Fibroblast of lung (primary cell): ENCODE measurements at regions not wholly inside any gene's neighbourhood (a gene's known extent, or its start where the extent isn't known, plus 50 kb on each side); places are given as distances from the start of the nearest gene placed in this dataset.
A peak's percentile ranks its signal among the peaks of the same experiment; 100 is the strongest.

ENCODE experiments used
- DNase-seq, 2 donors: peaks; one replicate each; pipeline versions ENCODE4 v3.0.0 to v3.0.0-alpha.2; 2010; ENCODE audit warnings: low read depth in 2 of 2
- H2AFZ ChIP-seq: 2 replicates; pipeline ENCODE4 v1.5.1; 2012; ENCODE audit warnings: low read length, control low read depth, inconsistent platforms
- H3K27ac ChIP-seq: 2 replicates; pipeline ENCODE4 v1.5.1; 2011; ENCODE audit warnings: low read length, control low read depth; ENCODE audit not compliant: insufficient read depth
- H3K27me3 ChIP-seq: 2 replicates; pipeline ENCODE4 v1.5.1; 2011; ENCODE audit warnings: mild to moderate bottlenecking, low read length; ENCODE audit not compliant: control insufficient read depth, insufficient read depth
- H3K36me3 ChIP-seq: 2 replicates; pipeline ENCODE4 v1.5.1; 2011; ENCODE audit warnings: low read length; ENCODE audit not compliant: control insufficient read depth, insufficient read depth
- H3K4me1 ChIP-seq: 2 replicates; pipeline ENCODE4 v1.5.1; 2011; ENCODE audit warnings: low read length; ENCODE audit not compliant: control insufficient read depth, insufficient read depth; ENCODE audit errors: extremely low read depth
- H3K4me2 ChIP-seq: 2 replicates; pipeline ENCODE4 v1.5.1; 2011; ENCODE audit warnings: low read length, control low read depth; ENCODE audit not compliant: insufficient read depth; ENCODE audit errors: extremely low read depth
- H3K4me3 ChIP-seq, 4 experiments: fragments of 200-600 bp in 1 of 4; sonication (generic) in 1 of 4; replicated peaks in 1 of 4; 2 replicates each; pipeline ENCODE4 v1.5.1; 2011 to 2016; ENCODE audit warnings: low read length in 4 of 4, low read depth in 3 of 4, mild to moderate bottlenecking in 3 of 4, control low read depth in 2 of 4, inconsistent platforms in 1 of 4, mixed read lengths in 1 of 4; ENCODE audit not compliant: insufficient read depth in 1 of 4; ENCODE audit errors: control extremely low read depth in 1 of 4
- H3K79me2 ChIP-seq: 2 replicates; pipeline ENCODE4 v1.5.1; 2012; ENCODE audit warnings: mild to moderate bottlenecking, low read length, inconsistent platforms; ENCODE audit not compliant: control insufficient read depth, insufficient read depth
- H3K9ac ChIP-seq: 2 replicates; pipeline ENCODE4 v1.5.1; 2011; ENCODE audit warnings: mild to moderate bottlenecking, low read length, control low read depth; ENCODE audit not compliant: insufficient read depth
- H3K9me3 ChIP-seq: 2 replicates; pipeline ENCODE4 v1.5.1; 2012; ENCODE audit warnings: low read depth, low read length; ENCODE audit not compliant: control insufficient read depth, insufficient read depth
- H4K20me1 ChIP-seq: 2 replicates; pipeline ENCODE4 v1.5.1; 2011; ENCODE audit warnings: low read length; ENCODE audit not compliant: control insufficient read depth, insufficient read depth; ENCODE audit errors: extremely low read depth
- EZH2 ChIP-seq: IDR thresholded peaks from 2 replicates; pipeline ENCODE4 v1.5.1; 2012; ENCODE audit warnings: low read length, control low read depth, mild to moderate bottlenecking; ENCODE audit errors: missing control alignments
- TF ChIP-seq, protein P1 (sequence below), 2 donors: IDR thresholded peaks in 1 of 2; conservative IDR thresholded peaks in 1 of 2; 1 replicate in 1 of 2; 2 replicates in 1 of 2; pipeline ENCODE4 v1.5.1; 2011 to 2012; ENCODE audit warnings: low read length in 2 of 2, control low read depth in 1 of 2, inconsistent platforms in 1 of 2, low read depth in 1 of 2, mild to moderate bottlenecking in 1 of 2

DNA sequence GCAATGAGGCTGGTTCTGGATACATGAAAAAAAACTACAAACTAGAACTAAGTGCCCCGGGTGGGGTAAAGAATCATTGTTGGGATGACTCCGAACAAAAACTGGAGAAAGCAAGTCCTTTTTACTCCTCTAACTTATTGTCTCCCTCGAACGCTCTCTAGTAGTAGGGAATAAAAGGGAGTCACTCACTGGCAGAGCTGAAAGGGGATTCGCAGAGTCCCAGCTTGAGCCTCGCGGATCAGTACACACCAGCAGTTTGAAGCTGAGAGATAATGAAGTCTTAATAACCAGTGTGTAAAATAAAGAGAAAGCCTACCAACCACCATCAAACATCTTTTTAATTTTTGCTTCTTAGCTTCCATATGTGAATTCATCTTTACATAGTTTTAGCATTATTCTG is 521.9 kb upstream of the ARX start:
- H3K27me3 ChIP-seq = no peaks in the 10 kb centered on the region

DNA sequence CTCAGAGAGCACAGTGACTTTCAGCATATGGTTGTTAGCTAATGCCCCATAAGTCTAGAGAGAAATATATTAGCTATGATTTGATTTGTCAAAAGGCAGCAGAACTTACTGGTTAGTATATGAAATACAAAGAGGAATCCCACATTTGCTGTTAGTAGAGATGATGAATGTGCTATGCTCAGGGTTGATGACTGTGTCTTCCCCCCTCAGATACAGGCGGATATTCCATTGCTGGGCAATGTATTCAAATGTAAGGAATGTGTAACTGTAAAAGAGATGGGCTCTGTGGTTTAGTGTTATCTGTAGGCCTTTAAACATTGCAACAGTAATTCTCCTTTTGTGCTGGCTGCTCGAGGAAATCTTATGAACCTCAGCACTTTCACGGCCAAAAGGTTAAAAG is 528.9 kb upstream of the ARX start:
- H3K9me3 ChIP-seq = no peaks in the 10 kb centered on the region
- H3K4me2 ChIP-seq = no peak overlapping the region
- no peak overlapping the region for H3K9ac ChIP-seq
- H3K27ac ChIP-seq = no peak overlapping the region
- no peaks in the 10 kb centered on the region for H4K20me1 ChIP-seq
- TF ChIP-seq EZH2 = no peak
- TF ChIP-seq, protein P1, sequence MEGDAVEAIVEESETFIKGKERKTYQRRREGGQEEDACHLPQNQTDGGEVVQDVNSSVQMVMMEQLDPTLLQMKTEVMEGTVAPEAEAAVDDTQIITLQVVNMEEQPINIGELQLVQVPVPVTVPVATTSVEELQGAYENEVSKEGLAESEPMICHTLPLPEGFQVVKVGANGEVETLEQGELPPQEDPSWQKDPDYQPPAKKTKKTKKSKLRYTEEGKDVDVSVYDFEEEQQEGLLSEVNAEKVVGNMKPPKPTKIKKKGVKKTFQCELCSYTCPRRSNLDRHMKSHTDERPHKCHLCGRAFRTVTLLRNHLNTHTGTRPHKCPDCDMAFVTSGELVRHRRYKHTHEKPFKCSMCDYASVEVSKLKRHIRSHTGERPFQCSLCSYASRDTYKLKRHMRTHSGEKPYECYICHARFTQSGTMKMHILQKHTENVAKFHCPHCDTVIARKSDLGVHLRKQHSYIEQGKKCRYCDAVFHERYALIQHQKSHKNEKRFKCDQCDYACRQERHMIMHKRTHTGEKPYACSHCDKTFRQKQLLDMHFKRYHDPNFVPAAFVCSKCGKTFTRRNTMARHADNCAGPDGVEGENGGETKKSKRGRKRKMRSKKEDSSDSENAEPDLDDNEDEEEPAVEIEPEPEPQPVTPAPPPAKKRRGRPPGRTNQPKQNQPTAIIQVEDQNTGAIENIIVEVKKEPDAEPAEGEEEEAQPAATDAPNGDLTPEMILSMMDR (conservative IDR thresholded peaks at IDR 0.05 in 1 of 2, IDR thresholded peaks at IDR 0.05 in 1 of 2; ENCODE audit: low read depth in 1 of 2, low read length in 2 of 2) = no peak
- DNase-seq = peak; percentile 15 to 22
- H3K4me1 ChIP-seq = no peaks in the 10 kb centered on the region
- no peaks in the 10 kb centered on the region for H3K36me3 ChIP-seq
- no peaks in the 10 kb centered on the region for H3K79me2 ChIP-seq
- H2AFZ ChIP-seq = no peak overlapping the region
- H3K4me3 ChIP-seq = no peak overlapping the region
- H3K27me3 ChIP-seq = no peaks in the 10 kb centered on the region

More for the DNA sequence above, 521.9 kb upstream of the ARX start:
- TF ChIP-seq EZH2 = no peak
- TF ChIP-seq, protein P1 (conservative IDR thresholded peaks at IDR 0.05 in 1 of 2, IDR thresholded peaks at IDR 0.05 in 1 of 2; ENCODE audit: low read depth in 1 of 2, low read length in 2 of 2) = no peak
- Histone ChIP-seq H3K9ac (no peak overlapping the region), H3K4me2 (no peak overlapping the region), H3K9me3 (no peaks in the 10 kb centered on the region), H2AFZ (no peak overlapping the region), H3K36me3 (no peaks in the 10 kb centered on the region), H3K4me3 (no peak overlapping the region), H3K27ac (no peak overlapping the region), H4K20me1 (no peaks in the 10 kb centered on the region), H3K4me1 (no peaks in the 10 kb centered on the region), H3K79me2 (no peaks in the 10 kb centered on the region)
- no peak for DNase-seq

DNA sequence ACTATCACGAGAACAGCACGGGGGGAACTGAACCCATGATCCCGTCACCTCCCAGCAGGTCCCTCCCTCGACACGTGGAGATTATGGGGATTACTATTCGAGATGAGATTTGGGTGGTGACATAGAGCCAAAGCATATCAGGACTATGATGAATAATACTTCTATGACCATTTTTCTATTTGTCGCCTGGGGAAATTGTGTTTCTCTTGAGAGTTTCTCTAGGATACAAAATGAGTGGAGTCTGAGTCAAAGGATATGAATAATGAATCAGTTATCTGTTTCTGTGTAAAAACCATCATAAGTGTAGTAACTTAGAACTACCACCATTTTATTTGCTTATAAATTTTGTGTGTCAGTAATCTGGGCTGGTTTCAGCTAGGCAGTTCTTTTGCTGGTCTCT is 533.0 kb upstream of the ARX start:
- no peak overlapping the region for H2AFZ ChIP-seq
- no peaks in the 10 kb centered on the region for H3K9me3 ChIP-seq
- H3K4me3 ChIP-seq = no peak overlapping the region
- H3K9ac ChIP-seq = no peak overlapping the region
- no peaks in the 10 kb centered on the region for H4K20me1 ChIP-seq
- H3K79me2 ChIP-seq = no peaks in the 10 kb centered on the region
- H3K27me3 ChIP-seq = no peaks in the 10 kb centered on the region
- no peak overlapping the region for H3K27ac ChIP-seq
- no peak for DNase-seq
- H3K4me2 ChIP-seq = no peak overlapping the region
- no peaks in the 10 kb centered on the region for H3K36me3 ChIP-seq
- no peaks in the 10 kb centered on the region for H3K4me1 ChIP-seq
- TF ChIP-seq EZH2 = no peak
- TF ChIP-seq, protein P1 (conservative IDR thresholded peaks at IDR 0.05 in 1 of 2, IDR thresholded peaks at IDR 0.05 in 1 of 2; ENCODE audit: low read depth in 1 of 2, low read length in 2 of 2) = no peak
